A673 (cell line): ENCODE measurements at regions not wholly inside any gene's neighbourhood (a gene's known extent, or its start where the extent isn't known, plus 50 kb on each side); places are given as distances from the start of the nearest gene placed in this dataset.

ENCODE experiments used
- BruUV-seq: library from RNA; stranded (reverse); fragments of 400-500 nt; replicated peaks from 2 replicates; lab custom pipeline; 2021; lab: Mats Ljungman, UMichigan
- CTCF ChIA-PET: fragments of 300-600 bp; sonication (Branson Sonifier 250); formaldehyde crosslinking; loops from one replicate; lab custom pipeline; 2022; ENCODE audit warnings: antibody characterized with exemption; lab: Charles Lee
- POLR2A ChIA-PET: fragments of 300-600 bp; sonication (Branson Sonifier 250); formaldehyde crosslinking; loops from one replicate; lab custom pipeline; 2022; ENCODE audit warnings: antibody characterized with exemption; ENCODE audit not compliant: low non-redundant PET; lab: Charles Lee
- DNase-seq: peaks from one replicate; pipeline ENCODE4 v3.0.0-alpha.2; 2015; ENCODE audit warnings: low spot score
- H3K27ac ChIP-seq: fragments of 200-600 bp; sonication (generic); 2 replicates; pipeline ENCODE4 v1.5.1; 2016; ENCODE audit warnings: mixed run types, low read depth, mild to moderate bottlenecking, mixed read lengths, antibody characterized with exemption, low read length; ENCODE audit not compliant: poor library complexity, severe bottlenecking
- H3K27me3 ChIP-seq: fragments of 200-600 bp; sonication (generic); replicated peaks from 2 replicates; pipeline ENCODE4 v1.6.1; 2017; ENCODE audit warnings: mixed run types, low read depth, mild to moderate bottlenecking, mixed read lengths, antibody characterized with exemption, low read length; ENCODE audit not compliant: insufficient read depth, poor library complexity
- H3K36me3 ChIP-seq: fragments of 200-600 bp; sonication (generic); 2 replicates; pipeline ENCODE4 v1.6.1; 2016; ENCODE audit warnings: mixed run types, mild to moderate bottlenecking, mixed read lengths, antibody characterized with exemption, low read length; ENCODE audit not compliant: insufficient read depth, poor library complexity, severe bottlenecking
- H3K4me1 ChIP-seq: fragments of 200-600 bp; sonication (generic); 2 replicates; pipeline ENCODE4 v1.6.1; 2017; ENCODE audit warnings: mixed run types, mild to moderate bottlenecking, mixed read lengths, antibody characterized with exemption, low read length; ENCODE audit not compliant: insufficient read depth, poor library complexity, severe bottlenecking
- H3K4me3 ChIP-seq: fragments of 200-600 bp; sonication (generic); 2 replicates; pipeline ENCODE4 v1.5.1; 2016; ENCODE audit warnings: low read depth, mixed run types, mild to moderate bottlenecking, mixed read lengths, low read length; ENCODE audit not compliant: poor library complexity, severe bottlenecking
- H3K9me3 ChIP-seq: fragments of 200-600 bp; sonication (generic); 2 replicates; pipeline ENCODE4 v1.6.1; 2016; ENCODE audit warnings: mixed run types, low read depth, mild to moderate bottlenecking, mixed read lengths, antibody characterized with exemption, low read length; ENCODE audit not compliant: poor library complexity, severe bottlenecking
- EZH2 ChIP-seq: fragments of 200-600 bp; sonication (generic); IDR thresholded peaks from 2 replicates; pipeline ENCODE4 v1.6.1; 2017; ENCODE audit warnings: borderline replicate concordance, low read depth, mild to moderate bottlenecking, mixed read lengths, antibody characterized with exemption, low read length; ENCODE audit not compliant: poor library complexity, severe bottlenecking
- intact Hi-C: fragments of 100-400 bp; cut with micrococcal nuclease; formaldehyde crosslinking; loops from one replicate; pipeline ENCODE4 v1.10.0; 2022; ENCODE audit not compliant: unreplicated experiment
- TF ChIP-seq, protein P1 (sequence below): fragments of 300-800, 200-600 bp; sonication (generic); conservative IDR thresholded peaks from 2 replicates; pipeline ENCODE4 v1.5.1; 2017; ENCODE audit warnings: low read depth, mild to moderate bottlenecking, antibody characterized with exemption, low read length, moderate library complexity, mixed read lengths

DNA sequence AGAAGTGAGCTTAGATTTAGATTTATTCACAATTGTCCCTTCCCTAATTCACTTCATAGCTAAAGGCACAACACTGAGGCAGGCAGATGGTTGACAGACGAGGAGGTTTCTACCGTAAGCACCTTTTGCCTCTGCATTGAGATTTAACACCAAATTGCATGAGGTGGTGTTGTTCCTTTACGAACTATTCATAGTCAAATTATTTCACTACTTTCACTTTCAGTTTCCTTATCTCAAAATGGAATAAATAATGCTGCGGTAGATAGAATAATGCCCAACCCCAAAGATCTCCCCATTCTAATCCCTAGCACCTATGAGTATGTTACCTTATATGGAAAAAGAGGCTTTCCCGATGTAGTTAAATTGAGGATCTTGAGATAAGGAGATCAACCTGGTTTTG, 58.9 kb upstream of the LINC00305 start:
- CTCF ChIA-PET = no interaction called here

DNA sequence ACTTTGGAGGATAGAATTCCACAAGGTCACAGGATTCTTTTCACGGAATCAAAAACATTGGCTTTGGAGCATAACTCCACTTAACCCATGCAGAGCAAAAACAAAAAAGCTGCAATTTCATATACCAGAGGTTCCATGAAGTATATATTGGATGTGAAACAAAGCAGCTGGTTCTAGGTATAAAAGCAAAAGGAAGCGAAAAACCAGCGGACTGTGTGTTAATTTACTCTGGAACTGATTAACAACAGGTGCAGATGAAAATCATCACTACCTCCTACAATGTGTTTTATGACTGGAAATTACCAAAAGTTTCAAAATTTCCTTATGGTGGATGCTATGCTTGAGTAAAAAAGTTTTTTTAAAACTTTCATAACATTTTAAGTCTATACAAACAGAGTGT, 54.4 kb upstream of the LINC00305 start:
- ChIA-PET POLR2A (no interaction called here), CTCF (no interaction called here)
- Histone ChIP-seq H3K27ac (no peak overlapping the region), H3K36me3 (no peaks in the 10 kb centered on the region), H3K27me3 (no peaks in the 10 kb centered on the region), H3K4me3 (no peak overlapping the region), H3K9me3 (no peaks in the 10 kb centered on the region), H3K4me1 (peaks cover 10% of the 10 kb centered on the region)
- intact Hi-C loops = no loop called here
- no TSS peak for BruUV-seq
- no peak for TF ChIP-seq EZH2
- TF ChIP-seq, protein P1, sequence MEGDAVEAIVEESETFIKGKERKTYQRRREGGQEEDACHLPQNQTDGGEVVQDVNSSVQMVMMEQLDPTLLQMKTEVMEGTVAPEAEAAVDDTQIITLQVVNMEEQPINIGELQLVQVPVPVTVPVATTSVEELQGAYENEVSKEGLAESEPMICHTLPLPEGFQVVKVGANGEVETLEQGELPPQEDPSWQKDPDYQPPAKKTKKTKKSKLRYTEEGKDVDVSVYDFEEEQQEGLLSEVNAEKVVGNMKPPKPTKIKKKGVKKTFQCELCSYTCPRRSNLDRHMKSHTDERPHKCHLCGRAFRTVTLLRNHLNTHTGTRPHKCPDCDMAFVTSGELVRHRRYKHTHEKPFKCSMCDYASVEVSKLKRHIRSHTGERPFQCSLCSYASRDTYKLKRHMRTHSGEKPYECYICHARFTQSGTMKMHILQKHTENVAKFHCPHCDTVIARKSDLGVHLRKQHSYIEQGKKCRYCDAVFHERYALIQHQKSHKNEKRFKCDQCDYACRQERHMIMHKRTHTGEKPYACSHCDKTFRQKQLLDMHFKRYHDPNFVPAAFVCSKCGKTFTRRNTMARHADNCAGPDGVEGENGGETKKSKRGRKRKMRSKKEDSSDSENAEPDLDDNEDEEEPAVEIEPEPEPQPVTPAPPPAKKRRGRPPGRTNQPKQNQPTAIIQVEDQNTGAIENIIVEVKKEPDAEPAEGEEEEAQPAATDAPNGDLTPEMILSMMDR = no peak
- no peak for DNase-seq

More for the DNA sequence above, 58.9 kb upstream of the LINC00305 start:
- Histone ChIP-seq H3K27me3 (no peaks in the 10 kb centered on the region), H3K27ac (no peak overlapping the region), H3K36me3 (no peaks in the 10 kb centered on the region), H3K4me1 (peaks cover 7% of the 10 kb centered on the region), H3K4me3 (no peak overlapping the region), H3K9me3 (no peaks in the 10 kb centered on the region)
- POLR2A ChIA-PET = no interaction called here
- TF ChIP-seq, protein P1 = no peak
- no peak for TF ChIP-seq EZH2
- no TSS peak for BruUV-seq
- intact Hi-C loops = no loop called here
- no peak for DNase-seq

DNA sequence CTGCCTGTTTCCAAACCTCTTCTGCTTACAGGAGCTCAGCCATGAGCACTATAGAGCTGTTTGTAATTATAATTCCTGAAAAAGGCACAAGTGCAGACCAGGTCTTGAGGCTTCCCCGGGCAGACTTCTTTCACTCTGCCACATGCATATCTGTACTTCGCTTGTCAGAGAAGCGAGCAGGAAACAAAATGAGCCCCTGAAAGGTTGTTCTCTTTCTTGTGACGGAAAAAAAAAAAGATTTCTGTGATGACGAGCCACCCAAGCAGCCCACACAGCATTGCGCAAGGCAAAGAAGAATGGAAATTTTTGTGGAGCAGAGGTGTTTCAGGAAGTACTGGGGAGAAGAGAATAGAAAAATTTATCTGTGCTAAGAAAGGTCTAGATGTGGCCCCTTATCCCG, 54.0 kb upstream of the LINC00305 start:
- CTCF ChIA-PET = no interaction called here
- intact Hi-C loops = no loop called here
- POLR2A ChIA-PET = no interaction called here

More for the DNA sequence above, 54.0 kb upstream of the LINC00305 start:
- no peak overlapping the region for H3K4me3 ChIP-seq
- H3K27me3 ChIP-seq = no peaks in the 10 kb centered on the region
- peaks cover 10% of the 10 kb centered on the region for H3K4me1 ChIP-seq
- H3K9me3 ChIP-seq = no peaks in the 10 kb centered on the region
- H3K27ac ChIP-seq = no peak overlapping the region
- no TSS peak for BruUV-seq
- H3K36me3 ChIP-seq = no peaks in the 10 kb centered on the region
- no peak for DNase-seq
- TF ChIP-seq, protein P1 = no peak
- TF ChIP-seq EZH2 = no peak
